ENCODE measurements at regions not wholly inside any gene's neighbourhood (a gene's known extent, or its start where the extent isn't known, plus 50 kb on each side); places are given as distances from the start of the nearest gene placed in this dataset.

- DNase-seq (ENCODE audit: low read depth in 2 of 2): no peak
- no peak overlapping the region for H3K4me3 ChIP-seq (replicated peaks in 1 of 2; ENCODE audit: low read depth in 2 of 2, low read length in 2 of 2)
- no peak for TF ChIP-seq CTCF (IDR thresholded peaks at IDR 0.05; ENCODE audit: low read depth, low read length)
Measured at GRCh38 chr10:131647789-131648188, 253.0 kb upstream of the PPP2R2D start.

- no peak for TF ChIP-seq CTCF (IDR thresholded peaks at IDR 0.05; ENCODE audit: low read depth, low read length)
- H3K4me3 ChIP-seq (replicated peaks in 1 of 2; ENCODE audit: low read depth in 2 of 2, low read length in 2 of 2): no peak overlapping the region
- DNase-seq (ENCODE audit: low read depth in 2 of 2): no peak
Measured at GRCh38 chr10:131648386-131649020, 252.3 kb upstream of the PPP2R2D start.

GRCh38 chr10:131649617-131650016 is 251.2 kb upstream of the PPP2R2D start:
- no peak for DNase-seq (ENCODE audit: low read depth in 2 of 2)
- no peak overlapping the region for H3K4me3 ChIP-seq (replicated peaks in 1 of 2; ENCODE audit: low read depth in 2 of 2, low read length in 2 of 2)
- TF ChIP-seq CTCF (IDR thresholded peaks at IDR 0.05; ENCODE audit: low read depth, low read length): no peak

GRCh38 chr10:131650169-131650705 is 250.6 kb upstream of the PPP2R2D start:
- no peak overlapping the region for H3K4me3 ChIP-seq (replicated peaks in 1 of 2; ENCODE audit: low read depth in 2 of 2, low read length in 2 of 2)
- no peak for DNase-seq (ENCODE audit: low read depth in 2 of 2)
- TF ChIP-seq CTCF (IDR thresholded peaks at IDR 0.05; ENCODE audit: low read depth, low read length): no peak

- DNase-seq (ENCODE audit: low read depth in 2 of 2): no peak
- TF ChIP-seq CTCF (IDR thresholded peaks at IDR 0.05; ENCODE audit: low read depth, low read length): no peak
Measured at GRCh38 chr10:131650771-131651673, 249.8 kb upstream of the PPP2R2D start.

GRCh38 chr10:131651674-131652437 is 249.0 kb upstream of the PPP2R2D start:
- DNase-seq (ENCODE audit: low read depth in 2 of 2): no peak
- no peak overlapping the region for H3K4me3 ChIP-seq (replicated peaks in 1 of 2; ENCODE audit: low read depth in 2 of 2, low read length in 2 of 2)
- no peak for TF ChIP-seq CTCF (IDR thresholded peaks at IDR 0.05; ENCODE audit: low read depth, low read length)

More at GRCh38 chr10:131650771-131651673, 249.8 kb upstream of the PPP2R2D start:
- H3K4me3 ChIP-seq (replicated peaks in 1 of 2; ENCODE audit: low read depth in 2 of 2, low read length in 2 of 2): no peak overlapping the region

All from cardiac fibroblast (primary cell).